ENCODE measurements at regions not wholly inside any gene's neighbourhood (a gene's known extent, or its start where the extent isn't known, plus 50 kb on each side); places are given as distances from the start of the nearest gene placed in this dataset.

GRCh38 chr13:75196147-75196837 is 285.7 kb downstream of the TBC1D4 start:
- TF ChIP-seq, protein P1, sequence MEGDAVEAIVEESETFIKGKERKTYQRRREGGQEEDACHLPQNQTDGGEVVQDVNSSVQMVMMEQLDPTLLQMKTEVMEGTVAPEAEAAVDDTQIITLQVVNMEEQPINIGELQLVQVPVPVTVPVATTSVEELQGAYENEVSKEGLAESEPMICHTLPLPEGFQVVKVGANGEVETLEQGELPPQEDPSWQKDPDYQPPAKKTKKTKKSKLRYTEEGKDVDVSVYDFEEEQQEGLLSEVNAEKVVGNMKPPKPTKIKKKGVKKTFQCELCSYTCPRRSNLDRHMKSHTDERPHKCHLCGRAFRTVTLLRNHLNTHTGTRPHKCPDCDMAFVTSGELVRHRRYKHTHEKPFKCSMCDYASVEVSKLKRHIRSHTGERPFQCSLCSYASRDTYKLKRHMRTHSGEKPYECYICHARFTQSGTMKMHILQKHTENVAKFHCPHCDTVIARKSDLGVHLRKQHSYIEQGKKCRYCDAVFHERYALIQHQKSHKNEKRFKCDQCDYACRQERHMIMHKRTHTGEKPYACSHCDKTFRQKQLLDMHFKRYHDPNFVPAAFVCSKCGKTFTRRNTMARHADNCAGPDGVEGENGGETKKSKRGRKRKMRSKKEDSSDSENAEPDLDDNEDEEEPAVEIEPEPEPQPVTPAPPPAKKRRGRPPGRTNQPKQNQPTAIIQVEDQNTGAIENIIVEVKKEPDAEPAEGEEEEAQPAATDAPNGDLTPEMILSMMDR (conservative IDR thresholded peaks at IDR 0.05): no peak
- H3K27ac ChIP-seq: no peak overlapping the region

DNA sequence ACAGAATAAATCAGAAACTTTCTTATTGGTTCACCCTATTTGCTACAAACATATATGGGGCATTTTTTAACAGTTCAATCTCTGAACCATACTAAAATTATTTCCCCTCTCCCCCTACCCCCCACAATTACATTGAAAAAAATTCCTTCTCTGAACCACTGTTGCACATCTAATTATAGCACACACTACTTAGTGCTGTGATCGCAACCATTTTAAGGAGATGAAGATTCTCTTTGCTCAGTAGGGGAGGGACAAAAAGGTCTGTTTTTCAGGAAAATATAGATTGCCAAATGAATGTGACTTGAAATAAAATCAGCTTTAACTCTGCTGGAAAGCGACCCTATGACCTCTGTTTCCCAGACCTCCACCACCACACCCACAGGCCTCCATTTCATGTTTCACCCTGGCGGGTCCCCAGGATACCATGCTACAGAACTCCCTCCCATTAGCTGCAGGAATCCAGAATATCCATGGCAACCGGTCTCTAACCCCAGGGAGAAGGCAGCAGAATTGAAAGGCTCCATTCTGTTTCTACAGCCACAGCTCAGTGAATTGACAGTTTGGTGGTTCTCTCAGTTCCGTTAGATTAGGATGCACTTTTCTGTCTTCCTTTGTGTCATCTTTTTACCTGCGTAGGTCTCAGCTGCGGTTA is 286.3 kb downstream of the TBC1D4 start:
- no peak overlapping the region for H3K27ac ChIP-seq

GRCh38 chr13:75194717-75195462 is 287.1 kb downstream of the TBC1D4 start:
- TF ChIP-seq, protein P1 (conservative IDR thresholded peaks at IDR 0.05): no peak
- H3K27ac ChIP-seq: no peak overlapping the region

More for the DNA sequence above, 286.3 kb downstream of the TBC1D4 start:
- TF ChIP-seq, protein P1 (conservative IDR thresholded peaks at IDR 0.05): no peak

GRCh38 chr13:75186379-75186778 is 295.6 kb downstream of the TBC1D4 start:
- TF ChIP-seq, protein P1 (conservative IDR thresholded peaks at IDR 0.05): no peak

DNA sequence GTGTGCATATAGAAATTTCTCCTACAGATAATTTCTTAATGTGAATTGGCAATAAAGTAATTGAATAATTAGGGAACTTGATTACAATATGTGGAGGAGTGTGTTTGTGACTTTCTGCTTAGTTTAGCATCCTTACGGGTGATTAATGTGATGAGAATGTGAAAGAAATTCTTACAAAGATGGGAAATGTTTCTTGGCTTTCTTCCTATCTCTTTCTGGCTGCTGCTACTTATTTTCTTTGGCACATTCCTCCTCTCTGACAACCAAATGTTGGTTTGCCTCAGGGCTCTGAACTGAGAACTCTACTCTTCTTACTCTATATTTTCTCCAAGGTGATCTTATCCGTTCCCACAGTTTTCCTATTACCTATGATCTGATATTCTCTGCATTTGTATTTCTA is 300.1 kb downstream of the TBC1D4 start:
- no peak overlapping the region for H3K27ac ChIP-seq
- TF ChIP-seq, protein P1 (conservative IDR thresholded peaks at IDR 0.05): no peak

More at GRCh38 chr13:75186379-75186778, 295.6 kb downstream of the TBC1D4 start:
- no peak overlapping the region for H3K27ac ChIP-seq

DNA sequence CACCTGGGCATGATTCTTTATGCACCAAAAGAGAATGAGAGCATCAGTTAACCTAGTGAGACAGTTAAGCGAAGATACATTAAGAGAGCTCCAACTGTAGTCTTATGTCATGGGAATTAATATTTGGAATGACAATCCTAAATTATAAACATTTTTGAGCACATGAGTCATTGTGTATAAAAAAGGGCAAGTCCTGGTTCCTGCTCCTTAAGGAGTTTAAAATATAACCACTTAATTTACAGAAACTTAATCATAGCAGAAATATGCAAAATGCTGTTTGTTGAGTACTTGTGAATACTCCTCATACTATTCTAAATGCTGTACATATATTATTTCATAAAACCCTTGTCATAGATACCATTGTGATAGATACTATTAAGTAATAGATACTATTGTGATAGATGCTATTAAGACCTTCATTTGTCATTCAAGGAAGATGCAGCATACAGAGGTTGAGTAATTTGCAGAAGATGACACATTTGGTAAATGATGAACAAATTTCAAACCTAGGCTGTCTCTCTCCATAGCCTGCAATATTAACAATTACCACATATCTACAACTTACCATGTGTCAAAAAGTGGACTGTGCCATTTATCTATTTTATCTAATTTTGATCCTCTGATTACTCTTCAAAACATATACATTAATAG is 301.0 kb downstream of the TBC1D4 start:
- TF ChIP-seq, protein P1 (conservative IDR thresholded peaks at IDR 0.05): no peak
- no peak overlapping the region for H3K27ac ChIP-seq

- TF ChIP-seq, protein P1 (conservative IDR thresholded peaks at IDR 0.05): no peak
- no peak overlapping the region for H3K27ac ChIP-seq
Observed at GRCh38 chr13:75178436-75178835, 303.5 kb downstream of the TBC1D4 start.
